ENCODE measurements at regions not wholly inside any gene's neighbourhood (a gene's known extent, or its start where the extent isn't known, plus 50 kb on each side); places are given as distances from the start of the nearest gene placed in this dataset.
"Not testable (repeated sequence)": the region's sequence is repeated elsewhere in the genome, so short reads cannot be mapped to it uniquely, and the experiment has no call there.

DNA sequence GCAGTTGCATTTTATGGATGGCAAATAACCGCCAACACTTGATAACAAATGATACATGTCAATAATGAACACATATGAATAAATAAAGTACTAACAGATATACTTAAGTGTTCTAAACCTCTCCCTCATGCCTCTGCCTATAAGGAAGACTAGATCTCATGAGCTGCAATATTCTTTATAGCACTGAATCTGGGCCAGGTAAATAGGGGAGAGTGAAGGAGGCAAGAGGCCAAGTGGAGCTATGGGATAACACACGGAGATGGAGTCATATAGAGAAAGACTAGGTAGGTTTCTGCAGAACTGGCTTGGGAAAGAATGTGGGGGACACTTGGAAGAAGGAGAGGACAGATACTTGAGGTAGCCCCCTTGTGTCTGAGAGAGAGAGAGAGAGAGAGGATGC lies 354.2 kb upstream of the CFAP20DC start:
- no peak for DNase-seq

GRCh38 chr3:59401924-59402323 lies 352.1 kb upstream of the CFAP20DC start:
- no peak for DNase-seq

GRCh38 chr3:59392116-59392515 lies 342.3 kb upstream of the CFAP20DC start:
- no peak for DNase-seq

DNA sequence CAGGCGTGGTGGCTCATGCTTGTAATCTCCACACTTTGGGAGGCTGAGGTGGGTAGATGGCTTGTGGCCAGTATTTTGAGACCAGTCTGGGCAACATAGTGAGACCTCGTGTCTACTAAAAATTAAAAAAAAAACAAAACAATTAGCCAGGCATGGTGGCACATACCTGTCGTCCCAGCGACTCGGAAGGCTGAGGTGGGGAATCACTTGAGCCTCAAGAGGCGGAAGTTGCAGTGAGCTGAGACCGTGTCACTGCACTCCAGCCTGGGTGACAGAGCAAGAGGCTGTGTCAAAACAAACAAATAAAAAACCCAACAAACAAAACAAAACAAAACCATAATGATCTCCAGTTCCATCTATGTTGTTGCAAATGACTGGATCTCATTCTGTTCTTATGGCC lies 341.3 kb upstream of the CFAP20DC start:
- DNase-seq: no peak

DNA sequence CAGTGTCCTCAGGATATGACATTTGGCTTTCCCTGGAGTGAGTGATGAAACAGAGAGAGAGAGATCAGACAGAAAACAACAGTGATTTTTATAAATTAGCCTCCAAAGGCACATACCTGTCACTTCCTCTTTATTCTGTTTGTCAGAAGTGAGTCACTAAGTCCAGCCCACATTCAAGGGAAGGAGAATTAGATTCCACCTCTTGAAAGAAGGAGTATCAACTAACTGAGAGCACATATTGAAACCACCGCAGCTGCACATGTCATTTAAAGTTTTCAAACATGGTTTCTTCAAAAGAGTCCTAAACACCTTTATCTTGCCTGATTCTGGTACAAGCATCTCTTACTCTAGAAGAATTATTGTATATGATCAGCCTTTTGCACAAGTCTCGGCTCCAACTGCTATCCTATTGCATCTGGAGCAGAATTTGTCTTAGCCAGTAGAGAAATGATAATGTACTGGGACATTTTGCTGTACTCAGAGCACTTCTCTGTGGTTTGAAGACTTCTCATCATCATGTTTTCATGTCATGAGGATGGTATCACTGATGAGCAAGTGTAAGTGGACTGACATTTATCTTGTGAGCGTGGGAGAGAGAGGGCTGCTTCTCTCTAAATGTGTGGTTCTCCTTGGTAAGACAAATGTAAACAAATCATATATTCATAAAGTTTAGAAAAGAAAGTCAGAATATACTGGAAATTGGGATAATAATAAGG lies 338.9 kb upstream of the CFAP20DC start:
- DNase-seq: no peak

- no peak for DNase-seq
Observed at GRCh38 chr3:59386165-59386564, 336.3 kb upstream of the CFAP20DC start.

GRCh38 chr3:59385547-59385946 lies 335.7 kb upstream of the CFAP20DC start:
- DNase-seq: no peak

DNA sequence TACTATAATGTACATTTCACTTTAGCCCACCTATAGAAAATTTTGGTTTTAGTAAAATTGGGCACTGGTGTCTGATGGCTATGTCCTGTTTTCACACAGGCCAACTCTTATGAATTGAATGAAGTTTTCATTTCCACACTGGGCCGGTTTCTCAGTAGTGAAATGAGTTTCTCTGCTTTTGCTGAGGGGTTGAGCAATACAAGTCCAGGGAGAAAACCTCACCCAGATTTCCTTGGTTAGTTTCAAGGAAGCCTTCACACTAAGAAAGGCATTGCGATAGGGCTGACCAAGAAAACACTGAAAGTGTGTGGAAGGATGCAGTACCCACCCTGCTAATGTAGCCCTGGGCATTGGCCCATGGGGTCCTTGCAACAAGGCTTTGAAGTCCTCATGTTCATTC lies 331.5 kb upstream of the CFAP20DC start:
- DNase-seq: no peak

- DNase-seq: no peak
Observed at GRCh38 chr3:59380146-59380545, 330.3 kb upstream of the CFAP20DC start.

- DNase-seq: no peak
Observed at GRCh38 chr3:59374818-59375211, 325.0 kb upstream of the CFAP20DC start.

- DNase-seq: no peak
Observed at GRCh38 chr3:59374091-59374817, 324.4 kb upstream of the CFAP20DC start.

DNA sequence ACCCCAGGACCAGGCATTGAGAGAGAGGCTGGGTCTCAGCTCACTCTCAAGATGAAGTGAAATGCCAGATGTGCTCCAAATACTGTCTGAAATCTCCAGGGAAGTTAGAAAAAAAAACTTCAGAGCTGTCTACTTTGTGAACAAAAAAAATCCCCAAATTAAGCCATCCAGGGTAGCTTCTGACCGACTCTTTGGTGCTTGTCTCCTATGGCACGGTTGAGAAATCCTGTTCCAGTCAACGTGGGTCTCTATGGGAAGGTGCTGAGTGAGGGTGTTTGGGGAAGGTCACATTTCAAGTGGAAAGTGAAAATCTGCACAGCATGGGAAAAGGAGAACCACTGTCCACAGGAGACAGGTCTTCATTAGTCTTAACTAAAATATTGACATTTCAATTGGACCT lies 322.5 kb upstream of the CFAP20DC start:
- DNase-seq: no peak

DNA sequence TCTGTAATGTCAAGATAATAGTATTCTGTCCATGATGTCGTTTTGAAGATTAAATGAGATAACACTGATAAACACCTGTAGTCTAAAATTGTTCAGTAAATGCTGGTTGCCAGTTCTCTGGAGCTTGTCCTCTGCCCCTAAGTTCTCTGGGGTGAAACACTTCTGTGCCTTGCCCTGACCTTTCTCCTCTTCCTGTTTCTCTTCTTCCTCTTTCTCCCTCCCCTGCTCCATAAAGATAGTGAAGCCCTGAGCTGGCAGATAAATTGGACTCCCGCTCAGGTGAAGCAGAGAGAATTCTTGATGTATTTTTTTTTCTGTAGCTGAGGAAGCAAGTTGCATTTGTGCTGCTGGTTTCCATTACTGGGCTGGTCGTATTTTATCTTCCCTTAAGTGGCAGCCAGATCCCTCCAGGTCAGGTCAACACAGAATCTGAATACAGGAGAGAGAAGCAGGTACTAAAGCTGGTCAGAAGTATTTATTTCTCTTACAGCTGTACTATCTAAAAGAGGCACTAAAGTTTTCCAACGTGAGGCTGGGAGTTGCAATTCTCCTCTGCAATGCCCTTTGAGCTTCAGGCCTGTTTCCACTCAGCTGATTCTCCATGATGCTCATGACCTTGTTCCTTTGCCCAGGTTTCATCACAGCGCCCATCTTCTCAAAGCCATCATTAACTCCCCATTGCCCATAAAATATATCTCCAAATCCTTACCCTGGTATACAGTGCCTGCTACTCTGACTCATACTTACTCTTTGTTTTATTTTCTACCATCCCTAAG lies 319.3 kb upstream of the CFAP20DC start:
- no peak for DNase-seq

- peak; percentile 1 for DNase-seq
Observed at GRCh38 chr3:59367150-59367549, 317.3 kb upstream of the CFAP20DC start.

GRCh38 chr3:59366218-59366617 lies 316.4 kb upstream of the CFAP20DC start:
- DNase-seq: no peak

DNA sequence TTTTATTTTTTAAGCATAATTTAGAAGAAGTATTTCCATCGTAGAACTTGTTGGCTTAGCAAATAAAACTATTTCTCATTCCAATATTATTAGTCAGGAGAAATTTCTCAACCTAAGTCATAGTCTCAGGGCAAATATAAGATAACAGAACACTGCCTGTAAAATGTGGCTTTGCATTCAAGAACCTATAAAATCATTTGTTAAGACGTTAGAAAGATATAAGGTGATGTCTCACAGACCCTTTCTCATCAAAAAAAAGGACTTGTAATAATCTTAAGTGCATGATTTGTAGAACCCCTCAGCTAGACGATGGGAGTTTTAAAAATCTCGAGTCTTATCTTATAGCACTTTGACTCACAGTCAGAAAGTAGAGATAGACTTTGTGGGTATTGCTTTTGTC lies 314.7 kb upstream of the CFAP20DC start:
- DNase-seq: peak; percentile 3

DNA sequence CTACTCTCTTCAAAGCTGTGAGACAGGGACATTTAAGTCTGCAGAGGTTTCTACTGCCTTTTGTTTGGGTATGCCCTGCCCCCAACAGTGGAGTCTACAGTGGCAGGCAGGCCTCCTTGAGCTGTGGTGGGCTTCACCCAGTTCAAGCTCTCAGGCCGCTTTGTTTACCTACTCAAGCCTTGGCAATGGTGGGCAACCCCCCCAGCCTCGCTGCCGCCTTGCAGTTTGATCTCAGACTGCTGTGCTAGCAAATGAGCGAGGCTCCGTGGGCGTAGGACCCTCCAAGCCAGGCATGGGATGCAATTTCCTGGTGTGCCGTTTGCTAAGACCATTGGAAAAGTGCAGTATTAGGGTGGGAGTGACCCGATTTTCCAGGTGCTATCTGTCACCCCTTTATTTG lies 310.5 kb upstream of the CFAP20DC start:
- DNase-seq: not testable (repeated sequence)

DNA sequence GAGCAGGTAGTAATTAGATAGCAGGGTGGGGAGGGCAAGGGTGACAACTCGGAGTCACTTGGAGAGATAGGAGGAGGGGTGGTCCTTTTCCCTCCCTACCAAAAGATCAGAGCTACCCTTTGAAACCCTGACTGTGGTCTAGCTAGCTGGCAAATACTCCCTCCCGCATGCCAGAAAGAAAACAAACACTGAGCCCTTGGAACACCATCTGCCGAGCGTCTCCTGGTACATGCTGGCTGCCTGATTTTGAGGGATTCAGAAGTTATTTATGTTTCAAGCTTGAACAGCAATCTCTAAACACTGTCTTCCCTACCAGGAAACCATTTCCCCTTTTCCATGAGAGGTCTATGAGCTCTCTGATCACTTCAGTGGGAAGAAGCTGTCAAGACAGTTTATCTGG lies 291.6 kb upstream of the CFAP20DC start:
- DNase-seq: no peak

- no peak for DNase-seq
Observed at GRCh38 chr3:59339818-59340217, 290.0 kb upstream of the CFAP20DC start.

- DNase-seq: no peak
Observed at GRCh38 chr3:59338934-59339333, 289.1 kb upstream of the CFAP20DC start.

- no peak for DNase-seq
Observed at GRCh38 chr3:59335338-59335737, 285.5 kb upstream of the CFAP20DC start.

DNA sequence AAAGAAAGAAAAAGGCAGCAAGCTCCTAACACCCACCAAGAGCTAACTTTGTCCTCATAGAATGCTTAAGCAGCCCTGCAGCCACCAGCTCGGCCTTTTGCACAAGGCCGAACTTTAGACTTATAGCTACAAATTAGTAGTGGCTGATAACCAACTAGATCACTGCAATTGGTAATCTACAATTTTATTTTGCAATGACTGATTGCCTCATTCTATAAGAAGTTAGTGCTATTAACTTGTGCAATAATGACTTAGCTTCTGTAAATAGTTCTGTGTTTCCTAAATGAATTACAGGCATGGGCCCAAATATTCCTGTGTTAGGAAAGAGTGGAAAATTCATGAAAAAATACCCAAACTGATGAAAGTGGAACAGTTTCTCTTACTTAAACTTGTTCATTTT lies 284.8 kb upstream of the CFAP20DC start:
- DNase-seq: no peak

GRCh38 chr3:59327376-59327808 lies 277.6 kb upstream of the CFAP20DC start:
- peak; percentile 83 for DNase-seq
